Activated T-helper 2 cell treated with anti-CD3 and anti-CD28 coated beads, Interferon-gamma antibody, Interleukin-2, Interleukin-4, amounts not matched to agents 10 μg/mL and 5 μg/mL and 100 μg/mL, durations not matched to agents 14 hours and 24 hours and 36 hours (primary cell): ENCODE measurements at regions not wholly inside any gene's neighbourhood (a gene's known extent, or its start where the extent isn't known, plus 50 kb on each side); places are given as distances from the start of the nearest gene placed in this dataset.

Source experiments
- DNase-seq: peaks from one replicate; pipeline ENCODE4 v3.0.0; 2021; ENCODE audit warnings: low spot score
- H3K27ac Mint-ChIP-seq: one replicate; pipeline ENCODE4 v1.8.0; 2021; ENCODE audit warnings: mixed read lengths
- H3K27me3 Mint-ChIP-seq: one replicate; pipeline ENCODE4 v1.8.0; 2021; ENCODE audit warnings: low read depth, mixed read lengths
- H3K36me3 Mint-ChIP-seq: one replicate; pipeline ENCODE4 v1.8.0; 2021; ENCODE audit warnings: low read depth, mixed read lengths
- H3K4me1 Mint-ChIP-seq: one replicate; pipeline ENCODE4 v1.8.0; 2021; ENCODE audit warnings: low read depth, mixed read lengths
- H3K4me3 Mint-ChIP-seq: one replicate; pipeline ENCODE4 v1.8.0; 2021; ENCODE audit warnings: low read depth, mild to moderate bottlenecking, moderate library complexity, mixed read lengths
- H3K9me3 Mint-ChIP-seq: one replicate; pipeline ENCODE4 v1.8.0; 2021; ENCODE audit warnings: mixed read lengths
- intact Hi-C: fragments of 100-400 bp; cut with micrococcal nuclease; formaldehyde crosslinking; loops from one replicate; pipeline ENCODE4 v1.15.1; 2023

GRCh38 chr12:86837246-86837645 is 581.1 kb upstream of the MGAT4C start:
- Mint-ChIP-seq H3K27me3 (no peaks in the 10 kb centered on the region), H3K27ac (no peak overlapping the region), H3K9me3 (peaks cover 20% of the 10 kb centered on the region), H3K4me3 (no peak overlapping the region), H3K36me3 (no peaks in the 10 kb centered on the region), H3K4me1 (no peaks in the 10 kb centered on the region)
- intact Hi-C loops: no loop called here
- DNase-seq: no peak

- no peaks in the 10 kb centered on the region for H3K36me3 Mint-ChIP-seq
- no peaks in the 10 kb centered on the region for H3K4me1 Mint-ChIP-seq
- DNase-seq: no peak
- peaks cover 21% of the 10 kb centered on the region for H3K9me3 Mint-ChIP-seq
- intact Hi-C loops: no loop called here
- H3K4me3 Mint-ChIP-seq: no peak overlapping the region
- no peaks in the 10 kb centered on the region for H3K27me3 Mint-ChIP-seq
- H3K27ac Mint-ChIP-seq: no peak overlapping the region
Measured at GRCh38 chr12:86834217-86834616, 578.0 kb upstream of the MGAT4C start.

GRCh38 chr12:86827409-86827808 is 571.2 kb upstream of the MGAT4C start:
- DNase-seq: no peak
- intact Hi-C loops: no loop called here
- Mint-ChIP-seq H3K4me1 (no peaks in the 10 kb centered on the region), H3K36me3 (no peaks in the 10 kb centered on the region), H3K27me3 (no peaks in the 10 kb centered on the region), H3K27ac (no peak overlapping the region), H3K4me3 (no peak overlapping the region), H3K9me3 (peaks cover 20% of the 10 kb centered on the region)

GRCh38 chr12:86826051-86826450 is 569.9 kb upstream of the MGAT4C start:
- intact Hi-C loops: no loop called here
- no peak overlapping the region for H3K4me3 Mint-ChIP-seq
- peaks cover 23% of the 10 kb centered on the region for H3K9me3 Mint-ChIP-seq

GRCh38 chr12:86801439-86801838 is 545.2 kb upstream of the MGAT4C start:
- Mint-ChIP-seq H3K36me3 (no peaks in the 10 kb centered on the region), H3K9me3 (peaks cover 18% of the 10 kb centered on the region), H3K4me1 (no peaks in the 10 kb centered on the region), H3K27me3 (no peaks in the 10 kb centered on the region), H3K27ac (no peak overlapping the region), H3K4me3 (no peak overlapping the region)
- intact Hi-C loops: no loop called here
- DNase-seq: no peak

More at GRCh38 chr12:86826051-86826450, 569.9 kb upstream of the MGAT4C start:
- H3K27me3 Mint-ChIP-seq: no peaks in the 10 kb centered on the region
- H3K4me1 Mint-ChIP-seq: no peaks in the 10 kb centered on the region
- no peak overlapping the region for H3K27ac Mint-ChIP-seq
- no peak for DNase-seq
- H3K36me3 Mint-ChIP-seq: no peaks in the 10 kb centered on the region

- intact Hi-C loops: no loop called here
- H3K9me3 Mint-ChIP-seq: peaks cover 11% of the 10 kb centered on the region
- no peaks in the 10 kb centered on the region for H3K4me1 Mint-ChIP-seq
- H3K4me3 Mint-ChIP-seq: no peak overlapping the region
- DNase-seq: no peak
- no peak overlapping the region for H3K27ac Mint-ChIP-seq
- no peaks in the 10 kb centered on the region for H3K27me3 Mint-ChIP-seq
- no peaks in the 10 kb centered on the region for H3K36me3 Mint-ChIP-seq
Measured at GRCh38 chr12:86799616-86800015, 543.4 kb upstream of the MGAT4C start.

GRCh38 chr12:86796550-86796949 is 540.4 kb upstream of the MGAT4C start:
- Mint-ChIP-seq H3K4me3 (no peak overlapping the region), H3K9me3 (peaks cover 11% of the 10 kb centered on the region), H3K36me3 (no peaks in the 10 kb centered on the region), H3K27me3 (no peaks in the 10 kb centered on the region), H3K27ac (no peak overlapping the region), H3K4me1 (no peaks in the 10 kb centered on the region)
- no peak for DNase-seq
- intact Hi-C loops: no loop called here

- intact Hi-C loops: no loop called here
- Mint-ChIP-seq H3K36me3 (no peaks in the 10 kb centered on the region), H3K4me3 (no peak overlapping the region), H3K27me3 (no peaks in the 10 kb centered on the region), H3K4me1 (no peaks in the 10 kb centered on the region), H3K9me3 (peaks cover 16% of the 10 kb centered on the region), H3K27ac (no peak overlapping the region)
- no peak for DNase-seq
Measured at GRCh38 chr12:86788661-86789060, 532.5 kb upstream of the MGAT4C start.

- no peaks in the 10 kb centered on the region for H3K36me3 Mint-ChIP-seq
- no peaks in the 10 kb centered on the region for H3K4me1 Mint-ChIP-seq
- intact Hi-C loops: no loop called here
- no peak overlapping the region for H3K4me3 Mint-ChIP-seq
- H3K9me3 Mint-ChIP-seq: peaks cover 16% of the 10 kb centered on the region
- H3K27ac Mint-ChIP-seq: no peak overlapping the region
- no peak for DNase-seq
- H3K27me3 Mint-ChIP-seq: no peaks in the 10 kb centered on the region
Measured at GRCh38 chr12:86787419-86787818, 531.2 kb upstream of the MGAT4C start.

- no peak for DNase-seq
- Mint-ChIP-seq H3K27me3 (no peaks in the 10 kb centered on the region), H3K27ac (no peak overlapping the region), H3K4me3 (no peak overlapping the region), H3K36me3 (no peaks in the 10 kb centered on the region), H3K4me1 (no peaks in the 10 kb centered on the region), H3K9me3 (peaks cover 3% of the 10 kb centered on the region)
- intact Hi-C loops: no loop called here
Measured at GRCh38 chr12:86777325-86777724, 521.1 kb upstream of the MGAT4C start.

- no peak overlapping the region for H3K4me3 Mint-ChIP-seq
- intact Hi-C loops: no loop called here
- no peak overlapping the region for H3K27ac Mint-ChIP-seq
- H3K27me3 Mint-ChIP-seq: no peaks in the 10 kb centered on the region
- no peak for DNase-seq
- no peaks in the 10 kb centered on the region for H3K36me3 Mint-ChIP-seq
- no peaks in the 10 kb centered on the region for H3K4me1 Mint-ChIP-seq
- peaks cover 12% of the 10 kb centered on the region for H3K9me3 Mint-ChIP-seq
Measured at GRCh38 chr12:86774841-86775388, 518.7 kb upstream of the MGAT4C start.

- intact Hi-C loops: no loop called here
Measured at GRCh38 chr12:86772696-86773095, 516.5 kb upstream of the MGAT4C start.

GRCh38 chr12:86770871-86771270 is 514.7 kb upstream of the MGAT4C start:
- Mint-ChIP-seq H3K4me1 (no peaks in the 10 kb centered on the region), H3K27me3 (no peaks in the 10 kb centered on the region), H3K27ac (no peak overlapping the region), H3K4me3 (no peak overlapping the region), H3K36me3 (no peaks in the 10 kb centered on the region), H3K9me3 (peaks cover 9% of the 10 kb centered on the region)
- intact Hi-C loops: no loop called here
- no peak for DNase-seq

More at GRCh38 chr12:86772696-86773095, 516.5 kb upstream of the MGAT4C start:
- Mint-ChIP-seq H3K4me1 (no peaks in the 10 kb centered on the region), H3K4me3 (no peak overlapping the region), H3K9me3 (peaks cover 9% of the 10 kb centered on the region), H3K36me3 (no peaks in the 10 kb centered on the region), H3K27me3 (no peaks in the 10 kb centered on the region), H3K27ac (no peak overlapping the region)
- no peak for DNase-seq

GRCh38 chr12:86748894-86749293 is 492.7 kb upstream of the MGAT4C start:
- Mint-ChIP-seq H3K4me1 (no peaks in the 10 kb centered on the region), H3K27ac (no peak overlapping the region), H3K9me3 (peaks cover 4% of the 10 kb centered on the region), H3K4me3 (no peak overlapping the region), H3K36me3 (no peaks in the 10 kb centered on the region), H3K27me3 (no peaks in the 10 kb centered on the region)
- intact Hi-C loops: no loop called here
- DNase-seq: no peak
